ENCODE measurements at regions not wholly inside any gene's neighbourhood (a gene's known extent, or its start where the extent isn't known, plus 50 kb on each side); places are given as distances from the start of the nearest gene placed in this dataset.
"Not testable (repeated sequence)": the region's sequence is repeated elsewhere in the genome, so short reads cannot be mapped to it uniquely, and the experiment has no call there.

DNA sequence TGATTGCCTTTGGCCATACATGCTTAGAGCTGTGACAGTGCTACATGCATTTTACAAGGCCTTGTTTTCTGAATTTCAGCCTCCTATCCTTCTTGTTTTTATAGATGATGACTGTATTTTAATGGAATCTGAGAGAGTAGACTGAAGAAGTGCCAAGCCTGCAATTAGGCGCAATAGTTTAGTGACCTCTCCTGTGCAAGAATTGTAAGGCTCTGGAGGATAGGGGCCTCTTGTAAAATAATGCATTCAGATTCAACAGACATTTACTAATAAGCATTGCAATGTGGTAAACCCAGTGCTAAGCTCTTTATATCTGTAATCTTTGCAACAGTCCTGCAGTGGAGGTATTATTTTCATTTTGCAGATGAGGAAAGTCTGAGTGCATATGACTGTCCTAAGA is 105.5 kb downstream of the TDRD15 start:
- H3K9ac ChIP-seq (ENCODE audit: low read depth in 1 of 2, low read length in 2 of 2), result no peak overlapping the region
- no peaks in the 10 kb centered on the region for H3K27me3 ChIP-seq (ENCODE audit: control insufficient read depth in 2 of 2, insufficient read depth in 2 of 2, low read length in 2 of 2)
- H3K4me1 ChIP-seq (ENCODE audit: control insufficient read depth in 2 of 2, insufficient read depth in 2 of 2, low read length in 2 of 2), result peaks cover 0 to 3% of the 10 kb centered on the region in 2 donors
- no peak overlapping the region for H3K27ac ChIP-seq (ENCODE audit: low read depth in 2 of 2, low read length in 2 of 2)
- no peaks in the 10 kb centered on the region for H3K36me3 ChIP-seq (ENCODE audit: control insufficient read depth in 2 of 2, insufficient read depth in 2 of 2, low read length in 2 of 2)
- no peaks in the 10 kb centered on the region for H3K9me3 ChIP-seq (ENCODE audit: control insufficient read depth in 2 of 2, low read length in 2 of 2)
- no peak overlapping the region for H3K4me3 ChIP-seq (ENCODE audit: low read length in 2 of 2)

DNA sequence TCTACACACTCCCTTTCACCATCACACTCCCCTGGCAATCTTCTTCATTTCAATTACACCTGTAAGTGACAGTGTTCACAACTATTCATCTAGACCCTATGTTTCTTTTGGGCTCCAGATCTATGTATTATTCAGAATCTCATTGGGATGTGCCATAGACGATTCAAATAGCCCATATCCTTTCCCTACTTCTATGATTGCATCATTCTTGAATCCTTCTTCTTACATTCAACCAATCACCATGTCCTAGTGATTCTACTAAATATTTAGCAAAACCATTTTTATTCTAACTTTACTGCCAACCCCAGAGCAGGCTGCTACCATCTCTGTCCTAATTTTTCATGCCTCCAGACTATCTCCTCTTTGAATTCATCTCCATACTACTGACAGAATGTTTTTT is 106.4 kb downstream of the TDRD15 start:
- H3K27me3 ChIP-seq (ENCODE audit: control insufficient read depth in 2 of 2, insufficient read depth in 2 of 2, low read length in 2 of 2), result no peaks in the 10 kb centered on the region

DNA sequence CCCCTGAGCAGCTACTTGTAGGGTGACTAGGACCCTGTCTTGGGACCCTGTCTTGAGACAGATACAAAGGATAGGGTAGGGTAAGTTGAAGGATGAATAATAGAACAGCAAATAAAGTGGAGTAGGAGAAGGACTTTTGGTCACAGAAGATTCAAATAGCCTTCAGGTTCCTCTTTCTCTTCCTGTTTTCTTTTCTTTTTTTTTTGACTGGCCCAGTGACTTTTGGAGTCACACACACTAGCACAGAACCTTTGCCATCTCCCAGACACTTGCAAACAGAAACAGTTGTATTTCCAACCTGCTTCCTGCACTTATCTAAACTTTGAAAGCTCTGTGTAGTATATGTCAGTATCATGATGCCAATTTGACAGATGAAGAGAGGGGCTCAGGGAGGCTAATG is 108.2 kb downstream of the TDRD15 start:
- Histone ChIP-seq H3K9me3 (ENCODE audit: control insufficient read depth in 2 of 2, low read length in 2 of 2) (no peaks in the 10 kb centered on the region), H3K4me1 (ENCODE audit: control insufficient read depth in 2 of 2, insufficient read depth in 2 of 2, low read length in 2 of 2) (peaks cover 0 to 3% of the 10 kb centered on the region in 2 donors), H3K4me3 (ENCODE audit: low read length in 2 of 2) (no peak overlapping the region), H3K27me3 (ENCODE audit: control insufficient read depth in 2 of 2, insufficient read depth in 2 of 2, low read length in 2 of 2) (no peaks in the 10 kb centered on the region), H3K27ac (ENCODE audit: low read depth in 2 of 2, low read length in 2 of 2) (no peak overlapping the region), H3K9ac (ENCODE audit: low read depth in 1 of 2, low read length in 2 of 2) (no peak overlapping the region), H3K36me3 (ENCODE audit: control insufficient read depth in 2 of 2, insufficient read depth in 2 of 2, low read length in 2 of 2) (no peaks in the 10 kb centered on the region)

More for the DNA sequence above, 106.4 kb downstream of the TDRD15 start:
- Histone ChIP-seq H3K9me3 (ENCODE audit: control insufficient read depth in 2 of 2, low read length in 2 of 2) (no peaks in the 10 kb centered on the region), H3K4me3 (ENCODE audit: low read length in 2 of 2) (no peak overlapping the region), H3K36me3 (ENCODE audit: control insufficient read depth in 2 of 2, insufficient read depth in 2 of 2, low read length in 2 of 2) (no peaks in the 10 kb centered on the region), H3K9ac (ENCODE audit: low read depth in 1 of 2, low read length in 2 of 2) (no peak overlapping the region), H3K4me1 (ENCODE audit: control insufficient read depth in 2 of 2, insufficient read depth in 2 of 2, low read length in 2 of 2) (peaks cover 0 to 3% of the 10 kb centered on the region in 2 donors), H3K27ac (ENCODE audit: low read depth in 2 of 2, low read length in 2 of 2) (no peak overlapping the region)

DNA sequence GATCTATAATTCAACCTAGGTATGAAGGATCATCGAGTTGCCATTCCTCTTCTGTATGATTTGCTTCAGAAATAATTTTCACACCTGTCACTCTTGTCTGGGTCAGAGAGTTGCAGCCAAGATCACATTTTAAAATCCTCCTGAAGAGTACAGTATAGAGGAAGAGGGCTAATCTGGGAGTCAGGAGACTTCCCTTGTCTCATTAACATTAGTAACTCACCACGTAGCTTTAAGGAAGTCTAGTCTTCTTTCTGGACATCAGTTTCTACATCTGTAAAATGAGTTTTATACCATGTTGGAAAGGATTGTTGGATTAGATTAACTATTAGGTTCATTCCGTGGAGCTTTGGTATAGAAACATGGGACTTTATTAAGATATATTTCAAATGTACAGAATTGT is 109.4 kb downstream of the TDRD15 start:
- Histone ChIP-seq H3K4me1 (ENCODE audit: control insufficient read depth in 2 of 2, insufficient read depth in 2 of 2, low read length in 2 of 2) (peaks cover 0 to under 1% of the 10 kb centered on the region in 2 donors), H3K9ac (ENCODE audit: low read depth in 1 of 2, low read length in 2 of 2) (no peak overlapping the region), H3K4me3 (ENCODE audit: low read length in 2 of 2) (no peak overlapping the region), H3K9me3 (ENCODE audit: control insufficient read depth in 2 of 2, low read length in 2 of 2) (no peaks in the 10 kb centered on the region), H3K36me3 (ENCODE audit: control insufficient read depth in 2 of 2, insufficient read depth in 2 of 2, low read length in 2 of 2) (no peaks in the 10 kb centered on the region), H3K27me3 (ENCODE audit: control insufficient read depth in 2 of 2, insufficient read depth in 2 of 2, low read length in 2 of 2) (no peaks in the 10 kb centered on the region), H3K27ac (ENCODE audit: low read depth in 2 of 2, low read length in 2 of 2) (no peak overlapping the region)

DNA sequence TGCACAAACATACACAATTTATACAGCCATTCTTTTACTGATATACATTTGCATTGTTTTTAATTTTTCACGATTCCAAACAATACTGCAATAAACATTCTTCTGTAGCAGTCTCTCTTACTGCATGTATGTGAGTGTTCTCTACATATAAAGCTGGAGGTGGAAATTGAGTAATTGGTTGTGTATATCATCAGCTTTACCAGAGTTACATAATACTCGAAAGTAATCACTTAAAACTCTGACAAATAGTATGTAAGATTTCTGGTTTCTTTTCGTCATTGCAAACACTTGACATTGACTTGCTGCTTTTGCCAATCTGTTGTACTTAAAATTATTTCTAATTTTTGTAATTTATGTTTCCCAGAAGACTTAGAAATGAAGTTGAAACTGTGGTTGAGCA is 110.2 kb downstream of the TDRD15 start:
- H3K4me3 ChIP-seq (ENCODE audit: low read length in 2 of 2), result no peak overlapping the region
- H3K9ac ChIP-seq (ENCODE audit: low read depth in 1 of 2, low read length in 2 of 2), result no peak overlapping the region
- H3K27me3 ChIP-seq (ENCODE audit: control insufficient read depth in 2 of 2, insufficient read depth in 2 of 2, low read length in 2 of 2), result no peaks in the 10 kb centered on the region
- no peak overlapping the region for H3K27ac ChIP-seq (ENCODE audit: low read depth in 2 of 2, low read length in 2 of 2)
- no peaks in the 10 kb centered on the region for H3K4me1 ChIP-seq (ENCODE audit: control insufficient read depth in 2 of 2, insufficient read depth in 2 of 2, low read length in 2 of 2)
- no peaks in the 10 kb centered on the region for H3K36me3 ChIP-seq (ENCODE audit: control insufficient read depth in 2 of 2, insufficient read depth in 2 of 2, low read length in 2 of 2)
- H3K9me3 ChIP-seq (ENCODE audit: control insufficient read depth in 2 of 2, low read length in 2 of 2), result no peaks in the 10 kb centered on the region

DNA sequence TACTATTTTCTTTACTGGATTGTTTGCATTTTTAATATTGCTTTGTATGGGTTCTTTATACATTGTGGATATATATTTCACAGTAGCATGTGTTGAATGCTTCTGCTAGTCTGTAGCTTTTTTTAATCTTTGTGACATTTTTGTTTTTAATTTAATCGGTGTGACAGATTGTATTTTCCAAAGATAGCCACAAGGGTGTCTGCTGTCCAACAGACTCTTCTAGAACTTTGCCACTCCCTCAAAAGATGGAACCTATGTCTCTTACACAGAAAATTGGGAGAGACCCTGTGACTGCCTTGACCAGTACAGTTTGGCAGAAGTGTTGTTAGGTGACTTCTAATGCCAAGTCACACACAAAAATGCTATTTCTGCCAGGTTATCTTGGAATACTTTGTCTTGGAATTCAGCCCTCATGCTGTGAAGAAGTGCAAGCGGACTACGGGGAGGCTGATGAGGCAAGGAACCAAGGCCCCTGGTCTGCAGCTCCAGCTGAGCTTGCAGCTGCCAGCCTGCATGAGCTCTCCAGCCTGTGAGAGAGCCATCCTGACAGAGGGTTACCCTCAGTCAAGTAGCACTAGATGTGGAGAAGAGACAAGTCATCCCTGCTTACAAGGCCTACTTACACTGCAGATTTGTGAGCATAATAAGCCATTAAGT is 110.8 kb downstream of the TDRD15 start:
- H3K9me3 ChIP-seq (ENCODE audit: control insufficient read depth in 2 of 2, low read length in 2 of 2), result no peaks in the 10 kb centered on the region
- H3K4me1 ChIP-seq (ENCODE audit: control insufficient read depth in 2 of 2, insufficient read depth in 2 of 2, low read length in 2 of 2), result no peaks in the 10 kb centered on the region
- H3K9ac ChIP-seq (ENCODE audit: low read depth in 1 of 2, low read length in 2 of 2), result no peak overlapping the region
- H3K27ac ChIP-seq (ENCODE audit: low read depth in 2 of 2, low read length in 2 of 2), result no peak overlapping the region
- H3K27me3 ChIP-seq (ENCODE audit: control insufficient read depth in 2 of 2, insufficient read depth in 2 of 2, low read length in 2 of 2), result no peaks in the 10 kb centered on the region
- no peak overlapping the region for H3K4me3 ChIP-seq (ENCODE audit: low read length in 2 of 2)
- no peaks in the 10 kb centered on the region for H3K36me3 ChIP-seq (ENCODE audit: control insufficient read depth in 2 of 2, insufficient read depth in 2 of 2, low read length in 2 of 2)

DNA sequence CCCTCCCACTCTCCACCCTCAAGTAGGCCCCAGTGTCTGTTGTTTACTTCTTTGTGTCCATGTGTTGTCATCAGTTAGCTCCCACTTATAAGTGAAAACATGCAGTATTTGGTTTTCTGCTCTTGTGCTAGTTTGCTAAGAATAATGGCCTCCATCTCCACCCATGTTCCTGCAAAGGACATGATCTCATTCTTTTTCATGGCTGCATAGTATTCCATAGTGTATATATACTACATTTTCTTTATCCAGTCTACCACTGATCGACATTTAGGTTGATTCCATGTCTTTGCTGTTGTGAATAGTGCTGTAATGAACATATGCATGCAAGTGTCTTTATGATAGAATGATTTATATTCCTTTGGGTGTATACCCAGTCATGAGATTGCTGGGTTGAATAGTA is 116.0 kb downstream of the TDRD15 start:
- H3K27me3 ChIP-seq (ENCODE audit: control insufficient read depth in 2 of 2, insufficient read depth in 2 of 2, low read length in 2 of 2); H3K9me3 ChIP-seq (ENCODE audit: control insufficient read depth in 2 of 2, low read length in 2 of 2); H3K4me3 ChIP-seq (ENCODE audit: low read length in 2 of 2): not testable (repeated sequence)

DNA sequence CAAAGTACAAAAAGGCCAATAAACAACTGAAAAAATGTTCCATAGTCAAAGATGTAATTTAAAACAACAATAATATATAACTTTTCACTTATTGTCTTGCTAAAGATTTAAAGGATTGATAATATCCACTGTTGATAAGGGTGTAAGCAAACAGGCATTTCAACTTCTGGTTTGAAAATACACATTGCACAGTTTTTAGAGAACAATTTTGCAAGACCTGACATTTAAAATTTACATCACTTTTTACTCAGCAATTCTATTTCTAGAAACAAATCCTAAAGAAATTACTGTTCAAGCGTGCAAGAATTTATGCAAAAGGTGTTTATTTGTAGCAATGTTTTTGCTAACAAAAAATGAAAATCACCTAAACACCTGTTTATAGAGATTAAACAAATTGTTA is 120.4 kb downstream of the TDRD15 start:
- Histone ChIP-seq H3K9me3 (ENCODE audit: control insufficient read depth in 2 of 2, low read length in 2 of 2) (no peaks in the 10 kb centered on the region), H3K4me1 (ENCODE audit: control insufficient read depth in 2 of 2, insufficient read depth in 2 of 2, low read length in 2 of 2) (no peaks in the 10 kb centered on the region), H3K9ac (ENCODE audit: low read depth in 1 of 2, low read length in 2 of 2) (no peak overlapping the region), H3K27ac (ENCODE audit: low read depth in 2 of 2, low read length in 2 of 2) (no peak overlapping the region), H3K4me3 (ENCODE audit: low read length in 2 of 2) (no peak overlapping the region), H3K27me3 (ENCODE audit: control insufficient read depth in 2 of 2, insufficient read depth in 2 of 2, low read length in 2 of 2) (no peaks in the 10 kb centered on the region), H3K36me3 (ENCODE audit: control insufficient read depth in 2 of 2, insufficient read depth in 2 of 2, low read length in 2 of 2) (no peaks in the 10 kb centered on the region)

More for the DNA sequence above, 116.0 kb downstream of the TDRD15 start:
- not testable (repeated sequence) for H3K27ac ChIP-seq (ENCODE audit: low read depth in 2 of 2, low read length in 2 of 2); H3K9ac ChIP-seq (ENCODE audit: low read depth in 1 of 2, low read length in 2 of 2); H3K36me3 ChIP-seq (ENCODE audit: control insufficient read depth in 2 of 2, insufficient read depth in 2 of 2, low read length in 2 of 2); H3K4me1 ChIP-seq (ENCODE audit: control insufficient read depth in 2 of 2, insufficient read depth in 2 of 2, low read length in 2 of 2)

DNA sequence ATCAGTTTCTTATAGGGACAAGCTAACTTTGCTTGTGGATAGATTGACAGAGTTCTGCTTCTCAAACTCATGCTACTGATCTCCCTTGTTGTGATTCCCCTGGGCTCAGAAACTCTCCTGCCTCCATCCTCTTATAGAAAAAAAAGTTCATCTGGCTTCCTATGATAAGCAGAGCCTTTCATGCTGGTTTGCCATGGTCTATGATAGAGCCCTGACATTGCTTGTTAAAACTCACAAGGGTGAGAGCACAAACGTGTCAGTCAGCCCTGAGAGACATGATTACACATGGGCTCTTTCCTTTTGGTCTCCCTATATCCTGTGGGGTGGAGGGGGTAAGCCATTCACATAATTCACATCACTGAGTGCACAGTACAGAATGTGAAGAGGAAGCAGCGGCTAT is 121.8 kb downstream of the TDRD15 start:
- no peaks in the 10 kb centered on the region for H3K9me3 ChIP-seq (ENCODE audit: control insufficient read depth in 2 of 2, low read length in 2 of 2)
- H3K27ac ChIP-seq (ENCODE audit: low read depth in 2 of 2, low read length in 2 of 2), result no peak overlapping the region
- H3K4me3 ChIP-seq (ENCODE audit: low read length in 2 of 2), result no peak overlapping the region
- H3K4me1 ChIP-seq (ENCODE audit: control insufficient read depth in 2 of 2, insufficient read depth in 2 of 2, low read length in 2 of 2), result no peaks in the 10 kb centered on the region
- no peak overlapping the region for H3K9ac ChIP-seq (ENCODE audit: low read depth in 1 of 2, low read length in 2 of 2)
- no peaks in the 10 kb centered on the region for H3K27me3 ChIP-seq (ENCODE audit: control insufficient read depth in 2 of 2, insufficient read depth in 2 of 2, low read length in 2 of 2)
- H3K36me3 ChIP-seq (ENCODE audit: control insufficient read depth in 2 of 2, insufficient read depth in 2 of 2, low read length in 2 of 2), result no peaks in the 10 kb centered on the region

DNA sequence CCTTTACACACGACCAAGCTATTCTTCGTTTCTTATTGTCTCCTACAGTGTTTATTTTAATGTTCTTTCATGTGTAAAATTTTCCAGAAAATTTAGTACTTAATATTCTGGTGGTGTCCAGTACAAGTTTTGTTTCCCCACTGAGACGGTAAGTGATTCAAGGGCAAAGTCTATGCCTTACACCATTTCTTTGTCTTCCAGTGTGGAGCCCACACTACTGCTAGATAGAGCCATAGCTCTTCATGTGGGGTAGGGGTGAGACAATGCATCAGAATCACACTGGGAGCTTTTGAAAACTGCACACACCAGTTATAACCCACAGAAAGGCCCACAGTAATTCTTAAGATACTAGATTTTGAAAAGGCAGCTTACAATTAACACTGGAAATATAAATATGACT is 125.6 kb downstream of the TDRD15 start:
- Histone ChIP-seq H3K9me3 (ENCODE audit: control insufficient read depth in 2 of 2, low read length in 2 of 2) (no peaks in the 10 kb centered on the region), H3K36me3 (ENCODE audit: control insufficient read depth in 2 of 2, insufficient read depth in 2 of 2, low read length in 2 of 2) (no peaks in the 10 kb centered on the region), H3K4me1 (ENCODE audit: control insufficient read depth in 2 of 2, insufficient read depth in 2 of 2, low read length in 2 of 2) (peaks cover 2 to 3% of the 10 kb centered on the region in 2 donors), H3K9ac (ENCODE audit: low read depth in 1 of 2, low read length in 2 of 2) (no peak overlapping the region), H3K27ac (ENCODE audit: low read depth in 2 of 2, low read length in 2 of 2) (no peak overlapping the region), H3K4me3 (ENCODE audit: low read length in 2 of 2) (no peak overlapping the region), H3K27me3 (ENCODE audit: control insufficient read depth in 2 of 2, insufficient read depth in 2 of 2, low read length in 2 of 2) (no peaks in the 10 kb centered on the region)

DNA sequence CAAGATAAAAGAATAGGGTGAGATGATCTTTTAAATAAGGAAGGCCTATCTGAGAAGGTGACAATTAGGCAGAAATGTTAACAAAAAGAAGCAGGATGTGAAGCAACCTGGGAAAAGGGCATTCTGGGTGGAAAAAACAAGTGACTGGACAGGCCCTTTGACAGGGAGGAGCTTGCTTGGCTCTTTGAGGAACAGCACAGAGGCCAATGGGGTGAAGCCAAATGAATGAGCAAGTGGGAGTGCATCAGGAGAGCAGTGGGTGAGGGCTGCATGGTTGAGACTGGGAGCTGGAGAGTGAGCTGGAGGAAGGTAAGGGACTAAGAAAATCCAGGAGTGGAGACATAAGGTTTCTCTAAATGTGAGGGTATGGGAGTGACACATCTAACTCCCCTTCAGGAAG is 126.9 kb downstream of the TDRD15 start:
- Histone ChIP-seq H3K4me1 (ENCODE audit: control insufficient read depth in 2 of 2, insufficient read depth in 2 of 2, low read length in 2 of 2) (peaks cover 2 to 3% of the 10 kb centered on the region in 2 donors), H3K36me3 (ENCODE audit: control insufficient read depth in 2 of 2, insufficient read depth in 2 of 2, low read length in 2 of 2) (no peaks in the 10 kb centered on the region), H3K27ac (ENCODE audit: low read depth in 2 of 2, low read length in 2 of 2) (no peak overlapping the region), H3K4me3 (ENCODE audit: low read length in 2 of 2) (no peak overlapping the region), H3K9ac (ENCODE audit: low read depth in 1 of 2, low read length in 2 of 2) (no peak overlapping the region), H3K27me3 (ENCODE audit: control insufficient read depth in 2 of 2, insufficient read depth in 2 of 2, low read length in 2 of 2) (no peaks in the 10 kb centered on the region), H3K9me3 (ENCODE audit: control insufficient read depth in 2 of 2, low read length in 2 of 2) (no peaks in the 10 kb centered on the region)

Data from mucosa of rectum (tissue), 2 donors.